ELF-1 (cell line): ENCODE measurements at regions not wholly inside any gene's neighbourhood (a gene's known extent, or its start where the extent isn't known, plus 50 kb on each side); places are given as distances from the start of the nearest gene placed in this dataset.
"Not testable (repeated sequence)": the region's sequence is repeated elsewhere in the genome, so short reads cannot be mapped to it uniquely, and the experiment has no call there.

Experiments
- DNase-seq: peaks from one replicate; pipeline ENCODE4 v3.0.0-alpha.2; 2016; ENCODE audit warnings: low read depth, low spot score

- DNase-seq = no peak
These were observed 101.7 kb upstream of the FN1 start for GRCh38 chr2:215537611-215538010.

GRCh38 chr2:215536510-215536909 lies 100.6 kb upstream of the FN1 start:
- DNase-seq = no peak

- no peak for DNase-seq
These were observed 99.9 kb upstream of the FN1 start for GRCh38 chr2:215535741-215536140.

GRCh38 chr2:215535125-215535668 lies 99.3 kb upstream of the FN1 start:
- no peak for DNase-seq

- DNase-seq = not testable (repeated sequence)
These were observed 97.8 kb upstream of the FN1 start for GRCh38 chr2:215533716-215534115.

GRCh38 chr2:215532844-215533243 lies 97.0 kb upstream of the FN1 start:
- DNase-seq = no peak

GRCh38 chr2:215531284-215531683 lies 95.4 kb upstream of the FN1 start:
- DNase-seq = no peak

- no peak for DNase-seq
These were observed 94.5 kb upstream of the FN1 start for GRCh38 chr2:215530191-215530968.

- no peak for DNase-seq
These were observed 93.4 kb upstream of the FN1 start for GRCh38 chr2:215529271-215529670.

- DNase-seq = peak; percentile 8
These were observed 92.7 kb upstream of the FN1 start for GRCh38 chr2:215528555-215528954.

GRCh38 chr2:215527736-215528135 lies 91.9 kb upstream of the FN1 start:
- DNase-seq = no peak

- DNase-seq = no peak
These were observed 90.5 kb upstream of the FN1 start for GRCh38 chr2:215526341-215526740.

- DNase-seq = no peak
These were observed 86.4 kb upstream of the FN1 start for GRCh38 chr2:215522237-215522636.

- no peak for DNase-seq
These were observed 85.2 kb upstream of the FN1 start for GRCh38 chr2:215521031-215521430.

GRCh38 chr2:215517391-215517790 lies 81.5 kb upstream of the FN1 start:
- DNase-seq = no peak

GRCh38 chr2:215514516-215514915 lies 78.6 kb upstream of the FN1 start:
- no peak for DNase-seq

GRCh38 chr2:215511454-215512346 lies 75.8 kb upstream of the FN1 start:
- peak; percentile 23 for DNase-seq

- no peak for DNase-seq
These were observed 72.0 kb upstream of the FN1 start for GRCh38 chr2:215507836-215508235.

GRCh38 chr2:215507136-215507535 lies 71.3 kb upstream of the FN1 start:
- DNase-seq = no peak

GRCh38 chr2:215506604-215506990 lies 70.7 kb upstream of the FN1 start:
- DNase-seq = no peak

GRCh38 chr2:215505044-215505786 lies 69.3 kb upstream of the FN1 start:
- no peak for DNase-seq

GRCh38 chr2:215504547-215504946 lies 68.7 kb upstream of the FN1 start:
- DNase-seq = no peak
